ENCODE measurements at regions not wholly inside any gene's neighbourhood (a gene's known extent, or its start where the extent isn't known, plus 50 kb on each side); places are given as distances from the start of the nearest gene placed in this dataset.
A peak's percentile ranks its signal among the peaks of the same experiment; 100 is the strongest.

DNA sequence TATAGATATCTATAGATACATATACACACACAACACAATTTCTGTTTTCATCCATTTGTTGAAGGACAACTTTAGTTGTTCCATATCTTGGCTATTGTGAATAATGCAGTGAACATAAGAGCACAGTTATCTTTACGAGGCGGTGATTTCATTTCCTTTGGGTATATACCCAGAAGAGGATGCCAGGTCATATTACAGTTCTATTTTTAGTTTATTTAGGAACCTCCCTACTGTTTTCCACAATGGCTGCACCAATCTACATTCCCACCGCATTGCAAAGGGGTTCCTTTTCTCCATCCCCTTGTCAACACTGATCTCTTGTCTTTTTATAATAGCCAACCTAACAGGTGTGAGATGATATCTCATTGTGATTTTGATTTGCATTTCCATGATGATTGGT, 143.4 kb upstream of the ARHGAP5 start:
- Histone ChIP-seq H3K23ac (ENCODE audit: insufficient read length) (no peak overlapping the region), H3K9me3 (ENCODE audit: insufficient read depth in 2 of 2, low read depth in 1 of 2, low read length in 1 of 2) (no peaks in the 10 kb centered on the region), H3K23me2 (ENCODE audit: low read depth, low read length) (no peaks in the 10 kb centered on the region), H2BK5ac (ENCODE audit: low read depth, low read length) (no peak overlapping the region), H3K4me1 (replicated peaks in 1 of 4; ENCODE audit: control insufficient read depth in 3 of 4, insufficient read depth in 4 of 4, low read length in 3 of 4) (peaks cover 0 to 9% (median 3%) of the 10 kb centered on the region in 4 experiments; a peak in 3 of 7 replicates), H3K79me2 (ENCODE audit: control insufficient read depth in 1 of 2, insufficient read depth in 2 of 2, low read length in 2 of 2) (no peaks in the 10 kb centered on the region), H3K27ac (ENCODE audit: low read depth, low read length) (no peak overlapping the region), H3K4me3 (ENCODE audit: extremely low read depth in 1 of 4, insufficient read depth in 2 of 4, low read depth in 3 of 4, low read length in 4 of 4) (peak overlapping the region in 1 of 4 experiments; percentile 44; a peak in 1 of 8 replicates), H2AK5ac (ENCODE audit: low read depth, low read length) (no peak overlapping the region), H2BK120ac (replicated peaks; ENCODE audit: low read depth, low read length) (no peak overlapping the region), H4K20me1 (replicated peaks in 1 of 2; ENCODE audit: control insufficient read depth in 1 of 2, insufficient read depth in 2 of 2, low read length in 2 of 2) (no peaks in the 10 kb centered on the region), H3K36me3 (ENCODE audit: control insufficient read depth in 2 of 4, insufficient read depth in 4 of 4, low read length in 3 of 4) (no peaks in the 10 kb centered on the region), H4K5ac (ENCODE audit: insufficient read length, low read depth, low read length) (no peak overlapping the region), H3K9ac (replicated peaks in 1 of 4; ENCODE audit: extremely low read depth in 1 of 4, low read depth in 3 of 4, low read length in 3 of 4) (no peak overlapping the region), H3K18ac (ENCODE audit: extremely low read depth, low read length) (no peak overlapping the region), H2BK20ac (ENCODE audit: low read length) (no peak overlapping the region), H2BK12ac (ENCODE audit: low read depth, low read length) (no peak overlapping the region), H3K4me2 (ENCODE audit: insufficient read depth in 1 of 2, low read depth in 2 of 2, low read length in 2 of 2) (peak overlapping the region in 1 of 2 experiments; percentile 28; a peak in 1 of 4 replicates), H3K4ac (replicated peaks; ENCODE audit: insufficient read length, low read depth, low read length) (no peak overlapping the region), H4K8ac (ENCODE audit: extremely low read depth, insufficient read depth, low read length) (no peak overlapping the region), H2BK15ac (ENCODE audit: low read length) (no peak overlapping the region), H3K56ac (replicated peaks; ENCODE audit: insufficient read length, low read depth, low read length) (no peak overlapping the region), H2AFZ (ENCODE audit: low read length) (no peak overlapping the region), H4K91ac (replicated peaks; ENCODE audit: insufficient read length, low read length) (no peak overlapping the region), H3K27me3 (replicated peaks in 1 of 4; ENCODE audit: control insufficient read depth in 3 of 4, extremely low read depth in 1 of 4, insufficient read depth in 3 of 4, low read length in 3 of 4) (no peaks in the 10 kb centered on the region; a peak in 1 of 7 replicates), H3K79me1 (ENCODE audit: low read depth, low read length) (no peaks in the 10 kb centered on the region), H3K14ac (ENCODE audit: insufficient read length) (no peak overlapping the region)
- ChIA-PET POLR2A (ENCODE audit: partially characterized antibody) (interaction anchor here (1.1 kb wide), 1 partner anchor 17 kb away, joined by 4 read pairs; no protein-coding TSS in a partner anchor), CTCF (ENCODE audit: partially characterized antibody) (interaction anchor here (1.3 to 5.4 kb wide), 6 partner anchors 9 to 319 kb away, joined by 4 to 38 read pairs (median 6); no protein-coding TSS in a partner anchor)
- TF ChIP-seq TAF1 (IDR thresholded peaks at IDR 0.05; ENCODE audit: low read depth, low read length): no peak
- no peak for TF ChIP-seq KDM5A (IDR thresholded peaks at IDR 0.05; ENCODE audit: low read length)
- TF ChIP-seq RAD21 (IDR thresholded peaks at IDR 0.05 in 1 of 2, conservative IDR thresholded peaks at IDR 0.05 in 1 of 2; ENCODE audit: low read depth in 2 of 2, low read length in 2 of 2): no peak
- TF ChIP-seq YY1 (IDR thresholded peaks at IDR 0.05; ENCODE audit: low read depth, low read length): 0 out of 2 replicates have a peak, but pooled peaks have one; percentile 26
- no peak for TF ChIP-seq ZNF274 (IDR thresholded peaks at IDR 0.05; ENCODE audit: borderline replicate concordance, extremely low read depth, low read length)
- no peak for TF ChIP-seq SIN3A (conservative IDR thresholded peaks at IDR 0.05 in 1 of 2, IDR thresholded peaks at IDR 0.05 in 1 of 2; ENCODE audit: low read depth in 1 of 2, low read length in 2 of 2)
- TF ChIP-seq EP300 (IDR thresholded peaks at IDR 0.05; ENCODE audit: borderline replicate concordance in 1 of 2, low read depth in 2 of 2, low read length in 2 of 2): no peak
- no peak for FAIRE-seq
- DNase-seq (ENCODE audit: low read depth in 1 of 2, low spot score in 2 of 2): no peak
- WGBS, 2 experiments (ENCODE audit: extremely low coverage in 1 of 2, insufficient coverage in 1 of 2, insufficient read length in 1 of 2, insufficient replicate concordance in 2 of 2, low coverage in 1 of 2, low lambda C conversion rate in 2 of 2, missing lambda C conversion rate in 1 of 2): 43% methylated on average over 3 of the region's 3 CpGs; no CpG with 5 or more reads in 1 of the 2 experiments

Data from H1 (cell line).